ENCODE measurements at regions not wholly inside any gene's neighbourhood (a gene's known extent, or its start where the extent isn't known, plus 50 kb on each side); places are given as distances from the start of the nearest gene placed in this dataset.

GRCh38 chr3:68033867-68034266 lies 379.5 kb upstream of the SUCLG2 start:
- DNase-seq = no peak

GRCh38 chr3:68032209-68032608 lies 377.8 kb upstream of the SUCLG2 start:
- no peak for DNase-seq

GRCh38 chr3:68025189-68025588 lies 370.8 kb upstream of the SUCLG2 start:
- DNase-seq = no peak

- DNase-seq = no peak
Observed at GRCh38 chr3:68019876-68020275, 365.5 kb upstream of the SUCLG2 start.

GRCh38 chr3:68018275-68018674 lies 363.9 kb upstream of the SUCLG2 start:
- no peak for DNase-seq

- no peak for DNase-seq
Observed at GRCh38 chr3:68017069-68017468, 362.7 kb upstream of the SUCLG2 start.

- no peak for DNase-seq
Observed at GRCh38 chr3:68009900-68010299, 355.5 kb upstream of the SUCLG2 start.

GRCh38 chr3:68007621-68008226 lies 353.3 kb upstream of the SUCLG2 start:
- DNase-seq = peak; percentile 22

GRCh38 chr3:68006646-68007045 lies 352.2 kb upstream of the SUCLG2 start:
- no peak for DNase-seq

- DNase-seq = no peak
Observed at GRCh38 chr3:68004091-68004490, 349.7 kb upstream of the SUCLG2 start.

GRCh38 chr3:67998281-67998680 lies 343.9 kb upstream of the SUCLG2 start:
- no peak for DNase-seq

- no peak for DNase-seq
Observed at GRCh38 chr3:67995206-67995605, 340.8 kb upstream of the SUCLG2 start.

- no peak for DNase-seq
Observed at GRCh38 chr3:67986706-67987105, 332.3 kb upstream of the SUCLG2 start.

GRCh38 chr3:67983166-67983565 lies 328.8 kb upstream of the SUCLG2 start:
- DNase-seq = no peak

GRCh38 chr3:67981077-67981476 lies 326.7 kb upstream of the SUCLG2 start:
- DNase-seq = no peak

- DNase-seq = no peak
Observed at GRCh38 chr3:67979342-67979741, 324.9 kb upstream of the SUCLG2 start.

- DNase-seq = no peak
Observed at GRCh38 chr3:67977762-67978161, 323.4 kb upstream of the SUCLG2 start.

GRCh38 chr3:67976663-67977062 lies 322.3 kb upstream of the SUCLG2 start:
- no peak for DNase-seq

- DNase-seq = no peak
Observed at GRCh38 chr3:67964596-67964995, 310.2 kb upstream of the SUCLG2 start.

- DNase-seq = no peak
Observed at GRCh38 chr3:67957268-67957667, 302.9 kb upstream of the SUCLG2 start.

GRCh38 chr3:67947808-67948508 lies 293.5 kb upstream of the SUCLG2 start:
- peak; percentile 74 for DNase-seq

GRCh38 chr3:67946436-67946835 lies 292.0 kb upstream of the SUCLG2 start:
- no peak for DNase-seq

GRCh38 chr3:67943546-67943945 lies 289.1 kb upstream of the SUCLG2 start:
- no peak for DNase-seq

GRCh38 chr3:67941433-67942030 lies 287.1 kb upstream of the SUCLG2 start:
- no peak for DNase-seq

Measured in CD4-positive, alpha-beta T cell treated with Interleukin-12 subunit alpha and Interleukin-12 subunit beta, for 1 hour (primary cell).